GM23338 (cell line): ENCODE measurements at regions not wholly inside any gene's neighbourhood (a gene's known extent, or its start where the extent isn't known, plus 50 kb on each side); places are given as distances from the start of the nearest gene placed in this dataset.

Experiments
- ATAC-seq: fragments of 200-7000 bp; cut with Tn5 transposase; 3 replicates; pipeline ENCODE4 v1.9.1; 2020
- DNase-seq: peaks from one replicate; pipeline ENCODE4 v3.0.0-alpha.2; 2015; ENCODE audit warnings: low spot score
- H2AFZ ChIP-seq: fragments of 200-600 bp; sonication (generic); 2 replicates; pipeline ENCODE4 v1.8.0; 2016; ENCODE audit warnings: antibody characterized with exemption, mild to moderate bottlenecking, moderate library complexity
- H3F3A ChIP-seq: fragments of 200-600 bp; sonication (generic); replicated peaks from 2 replicates; pipeline ENCODE4 v1.8.0; 2017; ENCODE audit warnings: antibody characterized with exemption, mixed run types, low read depth
- H3K27ac ChIP-seq: fragments of 200-600 bp; sonication (generic); 2 replicates; pipeline ENCODE4 v1.6.1; 2016; ENCODE audit warnings: low read depth
- H3K27me3 ChIP-seq: fragments of 200-600 bp; sonication (generic); 2 replicates; pipeline ENCODE4 v1.8.0; 2016; ENCODE audit warnings: mild to moderate bottlenecking, mixed run types, moderate library complexity; ENCODE audit not compliant: insufficient read depth
- H3K36me3 ChIP-seq: fragments of 200-600 bp; sonication (generic); 2 replicates; pipeline ENCODE4 v1.8.0; 2016; ENCODE audit warnings: mild to moderate bottlenecking; ENCODE audit not compliant: insufficient read depth
- H3K4me1 ChIP-seq: fragments of 200-600 bp; sonication (generic); 2 replicates; pipeline ENCODE4 v1.8.0; 2016; ENCODE audit warnings: mild to moderate bottlenecking, moderate library complexity; ENCODE audit not compliant: insufficient read depth
- H3K4me2 ChIP-seq: fragments of 200-600 bp; sonication (generic); 2 replicates; pipeline ENCODE4 v1.7.1; 2017; ENCODE audit warnings: mixed run types
- H3K4me3 ChIP-seq: fragments of 200-600 bp; sonication (generic); 2 replicates; pipeline ENCODE4 v1.6.1; 2016; ENCODE audit warnings: mixed run types
- H3K79me2 ChIP-seq: fragments of 200-600 bp; sonication (generic); replicated peaks from 2 replicates; pipeline ENCODE4 v1.8.0; 2017; ENCODE audit warnings: mild to moderate bottlenecking; ENCODE audit not compliant: insufficient read depth
- H3K9me2 ChIP-seq: fragments of 200-600 bp; sonication (generic); 2 replicates; pipeline ENCODE4 v1.8.0; 2017; ENCODE audit not compliant: insufficient read depth
- H4K20me1 ChIP-seq: fragments of 200-600 bp; sonication (generic); replicated peaks from 2 replicates; pipeline ENCODE4 v1.8.0; 2017; ENCODE audit warnings: mild to moderate bottlenecking; ENCODE audit not compliant: insufficient read depth
- H3K27ac Mint-ChIP-seq: 2 replicates; pipeline ENCODE4 v1.8.0; 2020; ENCODE audit warnings: inconsistent platforms, mild to moderate bottlenecking, moderate library complexity, mixed read lengths
- H3K27me3 Mint-ChIP-seq: 3 replicates; pipeline ENCODE4 v1.8.0; 2022; ENCODE audit warnings: low read depth, mild to moderate bottlenecking, moderate library complexity, mixed read lengths, inconsistent platforms; ENCODE audit not compliant: insufficient read depth, poor library complexity
- H3K36me3 Mint-ChIP-seq: 3 replicates; pipeline ENCODE4 v1.8.0; 2021; ENCODE audit warnings: low read depth, mild to moderate bottlenecking, inconsistent platforms, moderate library complexity, mixed read lengths
- H3K4me1 Mint-ChIP-seq: 3 replicates; pipeline ENCODE4 v1.8.0; 2020; ENCODE audit warnings: mild to moderate bottlenecking, inconsistent platforms, mixed read lengths
- H3K4me3 Mint-ChIP-seq: 3 replicates; pipeline ENCODE4 v1.8.0; 2021; ENCODE audit warnings: moderate library complexity, mild to moderate bottlenecking, inconsistent platforms, mixed read lengths
- H3K9me3 Mint-ChIP-seq: 3 replicates; pipeline ENCODE4 v1.8.0; 2020; ENCODE audit warnings: moderate library complexity, mild to moderate bottlenecking, inconsistent platforms, mixed read lengths
- CREB1 ChIP-seq: fragments of 250-450 bp; sonication (Bioruptor Pico); IDR thresholded peaks from 2 replicates; pipeline ENCODE4 v1.5.0; 2020; ENCODE audit warnings: low read depth, mild to moderate bottlenecking, moderate library complexity
- EZH2 ChIP-seq: fragments of 200-600 bp; sonication (generic); IDR thresholded peaks from one replicate; pipeline ENCODE4 v1.8.0; 2017; ENCODE audit warnings: antibody characterized with exemption, mild to moderate bottlenecking, low read depth; ENCODE audit not compliant: unreplicated experiment
- JUNB ChIP-seq: IDR thresholded peaks from one replicate; pipeline ENCODE4 v1.6.1; 2016; ENCODE audit warnings: antibody characterized with exemption; ENCODE audit not compliant: unreplicated experiment
- NANOG ChIP-seq: IDR thresholded peaks from 2 replicates; pipeline ENCODE4 v1.6.1; 2016; ENCODE audit warnings: antibody characterized with exemption, borderline replicate concordance
- POLR2AphosphoS5 ChIP-seq: IDR thresholded peaks from 2 replicates; pipeline ENCODE4 v1.6.1; 2016; ENCODE audit warnings: antibody characterized with exemption, low read depth
- STAT1 ChIP-seq: IDR thresholded peaks from one replicate; pipeline ENCODE4 v1.6.1; 2016; ENCODE audit warnings: antibody characterized with exemption; ENCODE audit not compliant: unreplicated experiment
- ZNF114 ChIP-seq: fragments of 250-450 bp; sonication (Bioruptor Pico); IDR thresholded peaks from 2 replicates; pipeline ENCODE4 v1.5.0; 2020; ENCODE audit warnings: mild to moderate bottlenecking, moderate library complexity
- ZNF331 ChIP-seq: fragments of 250-450 bp; sonication (Bioruptor Pico); IDR thresholded peaks from 2 replicates; pipeline ENCODE4 v1.5.0; 2020; ENCODE audit warnings: low read depth, mild to moderate bottlenecking, moderate library complexity
- TF ChIP-seq, protein P1 (sequence below): fragments of 250-450 bp; sonication (Bioruptor Pico); IDR thresholded peaks from 2 replicates; pipeline ENCODE4 v1.5.0; 2020; ENCODE audit warnings: mild to moderate bottlenecking, moderate library complexity
- TF ChIP-seq, protein P2 (sequence below): IDR thresholded peaks from 2 replicates; pipeline ENCODE4 v1.6.1; 2016; ENCODE audit warnings: antibody characterized with exemption
- TF ChIP-seq, protein P3 (sequence below): IDR thresholded peaks from one replicate; pipeline ENCODE4 v1.6.1; 2018; ENCODE audit warnings: antibody characterized with exemption; ENCODE audit not compliant: unreplicated experiment
- TF ChIP-seq, protein P4 (sequence below), 2 experiments: fragments of 200-600 bp in 1 of 2; sonication (generic) in 1 of 2; conservative IDR thresholded peaks; 2 replicates each; pipeline versions ENCODE4 v1.5.1 to v1.6.1; 2016 to 2017; ENCODE audit warnings: antibody characterized with exemption in 2 of 2, low read depth in 2 of 2, mild to moderate bottlenecking in 2 of 2, moderate library complexity in 1 of 2

DNA sequence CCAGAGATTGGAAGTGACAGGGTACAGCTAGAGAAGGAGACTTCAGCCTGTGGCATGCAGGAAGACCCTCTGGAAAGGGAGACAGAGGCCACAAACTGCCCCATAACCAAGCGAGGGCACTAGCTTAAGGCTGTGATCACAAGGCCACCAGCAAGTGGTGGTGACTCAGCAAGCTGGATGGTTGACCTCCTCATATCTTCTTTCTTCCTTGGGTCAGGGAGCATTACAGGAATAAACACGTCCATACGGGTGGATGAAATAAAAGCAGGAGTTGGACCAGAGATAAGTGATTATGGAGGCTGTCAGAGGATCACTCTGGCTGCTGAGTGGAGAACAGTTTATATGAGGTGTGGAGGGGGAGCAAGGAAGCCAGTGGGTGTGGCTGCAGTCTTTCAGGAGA, 234.6 kb upstream of the TAS2R1 start:
- Histone ChIP-seq H2AFZ (no peak overlapping the region), H3K27me3 (no peaks in the 10 kb centered on the region), H3F3A (no peaks in the 10 kb centered on the region), H3K9me2 (0 out of 2 replicates have a peak, but pooled peaks cover 3% of the 10 kb centered on the region), H3K79me2 (no peaks in the 10 kb centered on the region), H3K27ac (no peak overlapping the region), H3K36me3 (no peaks in the 10 kb centered on the region; the same call in 1 of the 2 replicates), H3K4me1 (no peaks in the 10 kb centered on the region), H3K4me3 (no peak overlapping the region), H4K20me1 (no peaks in the 10 kb centered on the region), H3K4me2 (no peak overlapping the region)
- Mint-ChIP-seq H3K36me3 (peaks cover 43% of the 10 kb centered on the region), H3K9me3 (peaks cover 52% of the 10 kb centered on the region), H3K4me3 (no peak overlapping the region), H3K27ac (no peak overlapping the region), H3K4me1 (peaks cover 4% of the 10 kb centered on the region; the same call in 1 of the 3 replicates), H3K27me3 (peaks cover 7% of the 10 kb centered on the region)
- ATAC-seq (no peak), DNase-seq (no peak)
- TF ChIP-seq, protein P1, sequence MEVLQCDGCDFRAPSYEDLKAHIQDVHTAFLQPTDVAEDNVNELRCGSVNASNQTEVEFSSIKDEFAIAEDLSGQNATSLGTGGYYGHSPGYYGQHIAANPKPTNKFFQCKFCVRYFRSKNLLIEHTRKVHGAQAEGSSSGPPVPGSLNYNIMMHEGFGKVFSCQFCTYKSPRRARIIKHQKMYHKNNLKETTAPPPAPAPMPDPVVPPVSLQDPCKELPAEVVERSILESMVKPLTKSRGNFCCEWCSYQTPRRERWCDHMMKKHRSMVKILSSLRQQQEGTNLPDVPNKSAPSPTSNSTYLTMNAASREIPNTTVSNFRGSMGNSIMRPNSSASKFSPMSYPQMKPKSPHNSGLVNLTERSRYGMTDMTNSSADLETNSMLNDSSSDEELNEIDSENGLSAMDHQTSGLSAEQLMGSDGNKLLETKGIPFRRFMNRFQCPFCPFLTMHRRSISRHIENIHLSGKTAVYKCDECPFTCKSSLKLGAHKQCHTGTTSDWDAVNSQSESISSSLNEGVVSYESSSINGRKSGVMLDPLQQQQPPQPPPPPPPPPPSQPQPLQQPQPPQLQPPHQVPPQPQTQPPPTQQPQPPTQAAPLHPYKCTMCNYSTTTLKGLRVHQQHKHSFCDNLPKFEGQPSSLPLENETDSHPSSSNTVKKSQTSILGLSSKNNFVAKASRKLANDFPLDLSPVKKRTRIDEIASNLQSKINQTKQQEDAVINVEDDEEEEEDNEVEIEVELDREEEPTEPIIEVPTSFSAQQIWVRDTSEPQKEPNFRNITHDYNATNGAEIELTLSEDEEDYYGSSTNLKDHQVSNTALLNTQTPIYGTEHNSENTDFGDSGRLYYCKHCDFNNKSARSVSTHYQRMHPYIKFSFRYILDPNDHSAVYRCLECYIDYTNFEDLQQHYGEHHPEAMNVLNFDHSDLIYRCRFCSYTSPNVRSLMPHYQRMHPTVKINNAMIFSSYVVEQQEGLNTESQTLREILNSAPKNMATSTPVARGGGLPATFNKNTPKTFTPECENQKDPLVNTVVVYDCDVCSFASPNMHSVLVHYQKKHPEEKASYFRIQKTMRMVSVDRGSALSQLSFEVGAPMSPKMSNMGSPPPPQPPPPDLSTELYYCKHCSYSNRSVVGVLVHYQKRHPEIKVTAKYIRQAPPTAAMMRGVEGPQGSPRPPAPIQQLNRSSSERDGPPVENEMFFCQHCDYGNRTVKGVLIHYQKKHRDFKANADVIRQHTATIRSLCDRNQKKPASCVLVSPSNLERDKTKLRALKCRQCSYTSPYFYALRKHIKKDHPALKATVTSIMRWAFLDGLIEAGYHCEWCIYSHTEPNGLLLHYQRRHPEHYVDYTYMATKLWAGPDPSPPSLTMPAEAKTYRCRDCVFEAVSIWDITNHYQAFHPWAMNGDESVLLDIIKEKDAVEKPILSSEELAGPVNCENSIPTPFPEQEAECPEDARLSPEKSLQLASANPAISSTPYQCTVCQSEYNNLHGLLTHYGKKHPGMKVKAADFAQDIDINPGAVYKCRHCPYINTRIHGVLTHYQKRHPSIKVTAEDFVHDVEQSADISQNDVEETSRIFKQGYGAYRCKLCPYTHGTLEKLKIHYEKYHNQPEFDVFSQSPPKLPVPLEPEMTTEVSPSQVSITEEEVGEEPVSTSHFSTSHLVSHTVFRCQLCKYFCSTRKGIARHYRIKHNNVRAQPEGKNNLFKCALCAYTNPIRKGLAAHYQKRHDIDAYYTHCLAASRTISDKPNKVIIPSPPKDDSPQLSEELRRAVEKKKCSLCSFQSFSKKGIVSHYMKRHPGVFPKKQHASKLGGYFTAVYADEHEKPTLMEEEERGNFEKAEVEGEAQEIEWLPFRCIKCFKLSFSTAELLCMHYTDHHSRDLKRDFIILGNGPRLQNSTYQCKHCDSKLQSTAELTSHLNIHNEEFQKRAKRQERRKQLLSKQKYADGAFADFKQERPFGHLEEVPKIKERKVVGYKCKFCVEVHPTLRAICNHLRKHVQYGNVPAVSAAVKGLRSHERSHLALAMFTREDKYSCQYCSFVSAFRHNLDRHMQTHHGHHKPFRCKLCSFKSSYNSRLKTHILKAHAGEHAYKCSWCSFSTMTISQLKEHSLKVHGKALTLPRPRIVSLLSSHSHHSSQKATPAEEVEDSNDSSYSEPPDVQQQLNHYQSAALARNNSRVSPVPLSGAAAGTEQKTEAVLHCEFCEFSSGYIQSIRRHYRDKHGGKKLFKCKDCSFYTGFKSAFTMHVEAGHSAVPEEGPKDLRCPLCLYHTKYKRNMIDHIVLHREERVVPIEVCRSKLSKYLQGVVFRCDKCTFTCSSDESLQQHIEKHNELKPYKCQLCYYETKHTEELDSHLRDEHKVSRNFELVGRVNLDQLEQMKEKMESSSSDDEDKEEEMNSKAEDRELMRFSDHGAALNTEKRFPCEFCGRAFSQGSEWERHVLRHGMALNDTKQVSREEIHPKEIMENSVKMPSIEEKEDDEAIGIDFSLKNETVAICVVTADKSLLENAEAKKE (CRISPR knock-in tag): no peak
- TF ChIP-seq JUNB (no peak), EZH2 (no peak), NANOG (no peak), CREB1 (CRISPR knock-in tag) (no peak), ZNF331 (no peak), POLR2AphosphoS5 (no peak), ZNF114 (CRISPR knock-in tag) (no peak), STAT1 (no peak)
- TF ChIP-seq, protein P2, sequence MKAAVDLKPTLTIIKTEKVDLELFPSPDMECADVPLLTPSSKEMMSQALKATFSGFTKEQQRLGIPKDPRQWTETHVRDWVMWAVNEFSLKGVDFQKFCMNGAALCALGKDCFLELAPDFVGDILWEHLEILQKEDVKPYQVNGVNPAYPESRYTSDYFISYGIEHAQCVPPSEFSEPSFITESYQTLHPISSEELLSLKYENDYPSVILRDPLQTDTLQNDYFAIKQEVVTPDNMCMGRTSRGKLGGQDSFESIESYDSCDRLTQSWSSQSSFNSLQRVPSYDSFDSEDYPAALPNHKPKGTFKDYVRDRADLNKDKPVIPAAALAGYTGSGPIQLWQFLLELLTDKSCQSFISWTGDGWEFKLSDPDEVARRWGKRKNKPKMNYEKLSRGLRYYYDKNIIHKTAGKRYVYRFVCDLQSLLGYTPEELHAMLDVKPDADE: no peak
- TF ChIP-seq, protein P3, sequence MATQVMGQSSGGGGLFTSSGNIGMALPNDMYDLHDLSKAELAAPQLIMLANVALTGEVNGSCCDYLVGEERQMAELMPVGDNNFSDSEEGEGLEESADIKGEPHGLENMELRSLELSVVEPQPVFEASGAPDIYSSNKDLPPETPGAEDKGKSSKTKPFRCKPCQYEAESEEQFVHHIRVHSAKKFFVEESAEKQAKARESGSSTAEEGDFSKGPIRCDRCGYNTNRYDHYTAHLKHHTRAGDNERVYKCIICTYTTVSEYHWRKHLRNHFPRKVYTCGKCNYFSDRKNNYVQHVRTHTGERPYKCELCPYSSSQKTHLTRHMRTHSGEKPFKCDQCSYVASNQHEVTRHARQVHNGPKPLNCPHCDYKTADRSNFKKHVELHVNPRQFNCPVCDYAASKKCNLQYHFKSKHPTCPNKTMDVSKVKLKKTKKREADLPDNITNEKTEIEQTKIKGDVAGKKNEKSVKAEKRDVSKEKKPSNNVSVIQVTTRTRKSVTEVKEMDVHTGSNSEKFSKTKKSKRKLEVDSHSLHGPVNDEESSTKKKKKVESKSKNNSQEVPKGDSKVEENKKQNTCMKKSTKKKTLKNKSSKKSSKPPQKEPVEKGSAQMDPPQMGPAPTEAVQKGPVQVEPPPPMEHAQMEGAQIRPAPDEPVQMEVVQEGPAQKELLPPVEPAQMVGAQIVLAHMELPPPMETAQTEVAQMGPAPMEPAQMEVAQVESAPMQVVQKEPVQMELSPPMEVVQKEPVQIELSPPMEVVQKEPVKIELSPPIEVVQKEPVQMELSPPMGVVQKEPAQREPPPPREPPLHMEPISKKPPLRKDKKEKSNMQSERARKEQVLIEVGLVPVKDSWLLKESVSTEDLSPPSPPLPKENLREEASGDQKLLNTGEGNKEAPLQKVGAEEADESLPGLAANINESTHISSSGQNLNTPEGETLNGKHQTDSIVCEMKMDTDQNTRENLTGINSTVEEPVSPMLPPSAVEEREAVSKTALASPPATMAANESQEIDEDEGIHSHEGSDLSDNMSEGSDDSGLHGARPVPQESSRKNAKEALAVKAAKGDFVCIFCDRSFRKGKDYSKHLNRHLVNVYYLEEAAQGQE: no peak
- TF ChIP-seq, protein P4, sequence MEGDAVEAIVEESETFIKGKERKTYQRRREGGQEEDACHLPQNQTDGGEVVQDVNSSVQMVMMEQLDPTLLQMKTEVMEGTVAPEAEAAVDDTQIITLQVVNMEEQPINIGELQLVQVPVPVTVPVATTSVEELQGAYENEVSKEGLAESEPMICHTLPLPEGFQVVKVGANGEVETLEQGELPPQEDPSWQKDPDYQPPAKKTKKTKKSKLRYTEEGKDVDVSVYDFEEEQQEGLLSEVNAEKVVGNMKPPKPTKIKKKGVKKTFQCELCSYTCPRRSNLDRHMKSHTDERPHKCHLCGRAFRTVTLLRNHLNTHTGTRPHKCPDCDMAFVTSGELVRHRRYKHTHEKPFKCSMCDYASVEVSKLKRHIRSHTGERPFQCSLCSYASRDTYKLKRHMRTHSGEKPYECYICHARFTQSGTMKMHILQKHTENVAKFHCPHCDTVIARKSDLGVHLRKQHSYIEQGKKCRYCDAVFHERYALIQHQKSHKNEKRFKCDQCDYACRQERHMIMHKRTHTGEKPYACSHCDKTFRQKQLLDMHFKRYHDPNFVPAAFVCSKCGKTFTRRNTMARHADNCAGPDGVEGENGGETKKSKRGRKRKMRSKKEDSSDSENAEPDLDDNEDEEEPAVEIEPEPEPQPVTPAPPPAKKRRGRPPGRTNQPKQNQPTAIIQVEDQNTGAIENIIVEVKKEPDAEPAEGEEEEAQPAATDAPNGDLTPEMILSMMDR (conservative IDR thresholded peaks at IDR 0.05; ENCODE audit: low read depth in 2 of 2): no peak
